ENCODE measurements at regions not wholly inside any gene's neighbourhood (a gene's known extent, or its start where the extent isn't known, plus 50 kb on each side); places are given as distances from the start of the nearest gene placed in this dataset.

GRCh38 chr16:73125850-73126524 is 78.1 kb upstream of the ZFHX3 start:
- TF ChIP-seq, protein P1, sequence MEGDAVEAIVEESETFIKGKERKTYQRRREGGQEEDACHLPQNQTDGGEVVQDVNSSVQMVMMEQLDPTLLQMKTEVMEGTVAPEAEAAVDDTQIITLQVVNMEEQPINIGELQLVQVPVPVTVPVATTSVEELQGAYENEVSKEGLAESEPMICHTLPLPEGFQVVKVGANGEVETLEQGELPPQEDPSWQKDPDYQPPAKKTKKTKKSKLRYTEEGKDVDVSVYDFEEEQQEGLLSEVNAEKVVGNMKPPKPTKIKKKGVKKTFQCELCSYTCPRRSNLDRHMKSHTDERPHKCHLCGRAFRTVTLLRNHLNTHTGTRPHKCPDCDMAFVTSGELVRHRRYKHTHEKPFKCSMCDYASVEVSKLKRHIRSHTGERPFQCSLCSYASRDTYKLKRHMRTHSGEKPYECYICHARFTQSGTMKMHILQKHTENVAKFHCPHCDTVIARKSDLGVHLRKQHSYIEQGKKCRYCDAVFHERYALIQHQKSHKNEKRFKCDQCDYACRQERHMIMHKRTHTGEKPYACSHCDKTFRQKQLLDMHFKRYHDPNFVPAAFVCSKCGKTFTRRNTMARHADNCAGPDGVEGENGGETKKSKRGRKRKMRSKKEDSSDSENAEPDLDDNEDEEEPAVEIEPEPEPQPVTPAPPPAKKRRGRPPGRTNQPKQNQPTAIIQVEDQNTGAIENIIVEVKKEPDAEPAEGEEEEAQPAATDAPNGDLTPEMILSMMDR (IDR thresholded peaks at IDR 0.05), result no peak
- TF ChIP-seq POLR2A (IDR thresholded peaks at IDR 0.05) (no peak), POLR2AphosphoS5 (IDR thresholded peaks at IDR 0.05; ENCODE audit: insufficient read depth in 1 of 2, low read depth in 1 of 2) (no peak)

Measured in vagina (tissue), 2 donors.